ENCODE measurements at regions not wholly inside any gene's neighbourhood (a gene's known extent, or its start where the extent isn't known, plus 50 kb on each side); places are given as distances from the start of the nearest gene placed in this dataset.
A peak's percentile ranks its signal among the peaks of the same experiment; 100 is the strongest.

DNA sequence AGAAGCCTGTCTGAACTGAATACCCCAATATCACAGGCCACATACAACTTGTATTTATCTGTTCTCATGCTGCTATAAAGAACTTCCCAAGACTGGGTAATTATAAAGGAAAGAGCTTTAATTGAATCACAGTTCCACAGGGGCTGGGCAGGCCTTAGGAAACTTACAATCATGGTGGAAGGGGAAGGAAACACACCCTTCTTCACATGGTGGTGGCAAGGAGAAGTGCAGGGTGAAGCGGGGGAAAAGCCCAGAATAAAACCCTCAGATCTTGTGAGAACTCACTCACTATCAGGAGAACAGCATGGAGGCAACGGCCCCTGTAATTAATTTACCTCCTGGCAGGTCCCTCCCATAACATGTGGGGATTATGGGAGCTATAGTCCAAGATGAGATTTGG lies 50.3 kb upstream of the FNDC1 start:
- no peak for DNase-seq

DNA sequence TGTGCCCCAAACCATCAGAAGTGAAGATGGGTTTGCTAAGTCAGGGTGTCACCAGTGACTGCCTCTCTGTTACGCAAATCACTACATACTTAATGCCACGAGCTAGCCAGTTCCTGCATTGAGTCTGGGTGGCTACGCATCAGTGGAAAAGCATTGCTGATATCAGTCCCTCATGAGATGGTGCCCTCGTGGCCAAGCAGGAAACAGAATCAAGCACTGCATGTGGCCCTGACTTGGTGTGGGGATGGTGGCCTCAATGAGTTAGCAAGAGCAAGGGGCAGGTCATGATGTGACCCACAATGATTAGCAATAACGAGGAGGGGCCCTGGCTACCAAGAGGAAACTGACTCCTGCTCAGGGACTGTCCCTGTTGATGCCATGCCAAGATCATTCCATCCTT lies 51.6 kb upstream of the FNDC1 start:
- DNase-seq: no peak

DNA sequence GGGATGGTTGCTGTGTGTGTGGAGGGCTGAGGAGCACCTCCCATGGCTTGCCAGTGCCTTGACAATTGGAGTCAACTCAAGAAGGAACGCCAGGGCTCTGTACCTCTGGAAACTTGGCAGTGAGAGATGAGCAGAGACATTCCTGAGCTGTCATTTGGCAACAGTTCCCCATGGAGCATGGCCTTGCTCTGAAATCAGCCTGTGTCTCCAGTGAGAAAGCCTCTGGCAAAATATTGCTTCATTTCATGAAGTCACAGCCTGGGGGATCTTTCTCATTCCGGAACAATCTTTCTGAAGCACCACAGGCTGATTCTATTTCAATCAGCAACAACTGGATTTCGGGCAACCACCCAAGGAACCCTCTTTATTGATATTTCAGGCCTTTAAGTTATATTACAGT lies 52.2 kb upstream of the FNDC1 start:
- no peak for DNase-seq

DNA sequence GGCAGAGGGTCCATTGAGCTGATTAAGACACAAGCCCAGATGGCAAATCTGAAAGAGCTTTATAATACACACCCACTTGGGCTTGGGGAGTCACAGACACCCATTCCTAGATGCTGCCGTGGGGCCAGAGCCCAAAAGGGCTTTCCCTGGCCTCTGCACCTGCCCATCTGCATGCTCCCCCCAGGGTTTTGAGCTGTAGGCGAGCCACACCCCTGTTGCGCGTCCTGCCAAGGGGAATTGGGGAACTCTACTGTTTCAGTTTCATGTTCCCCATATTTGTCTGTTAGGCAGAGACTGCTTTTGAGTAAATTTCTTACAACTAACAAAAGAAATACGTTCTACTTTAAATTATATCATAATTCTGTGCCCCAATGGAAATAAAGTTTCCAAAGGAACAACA lies 52.9 kb upstream of the FNDC1 start:
- no peak for DNase-seq

DNA sequence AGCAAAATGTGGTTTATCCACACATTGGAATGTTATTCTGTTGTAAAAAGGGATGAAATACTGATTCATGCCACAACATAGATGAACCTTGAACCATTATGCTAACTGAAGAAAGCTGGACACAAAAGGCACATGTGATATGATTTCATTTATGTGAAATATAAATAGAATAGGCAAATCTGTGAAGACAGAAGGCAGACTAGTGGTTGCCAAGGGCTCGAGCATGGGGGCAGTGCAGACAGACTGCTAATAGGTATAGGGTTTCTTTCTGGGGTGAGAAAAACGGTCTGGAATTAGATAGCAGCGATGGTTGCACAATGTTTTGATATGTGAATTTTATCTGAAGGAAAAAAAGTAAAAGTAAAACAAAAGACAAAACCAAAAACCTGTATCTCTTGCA lies 54.6 kb upstream of the FNDC1 start:
- DNase-seq: peak; percentile 54

DNA sequence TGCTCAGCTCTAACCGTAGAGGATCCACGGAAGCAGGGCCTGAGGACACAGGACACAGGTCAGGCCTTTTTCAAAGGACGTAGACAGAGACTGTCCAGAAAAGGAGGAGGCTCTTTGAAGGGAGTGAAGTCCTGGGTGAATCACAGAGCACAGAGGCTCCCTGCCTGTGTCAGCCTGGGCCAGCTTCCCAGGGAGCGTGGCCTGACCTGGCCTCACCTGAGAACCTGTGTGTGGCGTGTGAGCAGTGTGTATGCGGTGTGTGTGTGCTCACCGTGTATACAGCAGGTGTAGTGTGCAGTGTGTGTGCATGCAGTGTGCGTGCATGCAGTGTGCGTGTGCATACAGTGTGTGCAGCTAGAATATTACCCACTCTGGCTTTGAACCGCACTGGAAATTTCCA lies 56.0 kb upstream of the FNDC1 start:
- DNase-seq: no peak

DNA sequence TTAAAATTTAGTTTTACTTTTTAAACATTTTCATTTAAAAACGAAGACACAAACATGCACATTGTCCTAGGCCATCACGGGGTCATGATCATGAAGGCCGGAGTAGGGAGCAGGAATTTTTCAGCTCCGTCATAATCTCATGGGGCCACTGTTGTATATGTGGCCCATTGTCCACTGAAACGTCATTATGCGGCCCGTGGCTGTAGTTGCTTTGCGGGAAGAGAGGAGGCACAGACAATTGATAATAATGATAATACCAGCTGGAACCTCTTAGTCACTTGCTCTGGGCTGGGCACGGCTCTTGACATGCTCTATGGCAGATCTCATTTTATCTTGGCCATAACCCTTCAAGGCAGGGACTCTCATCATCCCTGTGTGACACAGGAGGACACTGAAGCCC lies 56.5 kb upstream of the FNDC1 start:
- DNase-seq: peak; percentile 34

DNA sequence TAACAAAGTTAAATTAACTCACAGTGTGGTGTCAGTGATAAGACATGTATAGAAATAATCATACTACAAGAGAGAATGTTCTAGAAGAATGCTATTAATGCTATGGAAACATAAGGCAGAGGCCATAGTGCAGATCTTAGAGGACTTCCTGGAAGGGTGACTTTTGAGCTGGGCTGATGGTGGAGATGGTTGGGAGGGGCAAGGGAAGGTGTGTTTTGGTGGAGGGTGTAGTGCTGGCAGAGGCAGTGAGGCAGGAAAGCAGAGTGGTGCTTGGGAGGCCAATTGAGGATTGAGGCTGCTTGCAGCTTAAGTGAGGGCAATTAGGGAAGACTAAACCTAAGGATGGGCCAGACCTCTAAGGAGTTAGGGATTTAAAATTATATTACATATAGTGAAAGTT lies 58.5 kb upstream of the FNDC1 start:
- no peak for DNase-seq

DNA sequence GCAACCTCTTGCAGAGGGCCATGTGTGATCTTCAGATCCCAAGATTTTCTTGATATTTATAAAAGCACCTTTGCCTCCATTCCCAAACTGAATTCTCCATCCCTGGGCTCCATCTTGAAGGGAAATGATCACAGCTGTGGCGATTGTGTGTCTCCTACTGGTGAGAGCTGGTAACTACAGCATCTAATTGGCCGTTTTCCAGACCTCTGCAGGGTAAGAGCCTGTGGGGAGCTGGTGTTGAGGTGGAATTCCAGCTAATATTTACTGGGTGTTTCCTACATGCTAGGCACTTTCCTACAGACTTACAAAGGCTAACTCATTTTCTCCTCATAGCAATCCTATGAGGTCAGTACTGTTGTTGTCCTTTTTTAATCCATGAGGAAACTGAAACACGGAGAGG lies 59.2 kb upstream of the FNDC1 start:
- DNase-seq: peak; percentile 84

DNA sequence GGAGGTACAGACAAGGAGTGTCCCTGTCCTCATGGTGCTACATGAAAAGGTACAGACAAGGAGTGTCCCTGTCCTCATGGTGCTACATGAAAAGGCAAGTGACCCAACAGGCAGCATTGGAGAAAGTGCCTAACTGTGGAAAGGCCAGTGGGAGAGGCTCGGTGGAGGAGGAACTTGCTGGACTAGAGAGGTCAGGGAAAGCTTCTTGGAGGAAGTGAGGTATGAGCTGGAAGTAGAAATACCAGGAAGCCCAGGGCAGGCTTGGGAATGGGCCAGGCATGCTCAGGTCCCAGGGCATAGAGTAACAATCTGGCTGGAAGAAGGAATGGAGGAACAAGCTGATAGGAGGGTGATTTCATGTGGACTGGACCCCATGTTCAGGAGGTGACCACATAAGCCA lies 59.8 kb upstream of the FNDC1 start:
- no peak for DNase-seq

DNA sequence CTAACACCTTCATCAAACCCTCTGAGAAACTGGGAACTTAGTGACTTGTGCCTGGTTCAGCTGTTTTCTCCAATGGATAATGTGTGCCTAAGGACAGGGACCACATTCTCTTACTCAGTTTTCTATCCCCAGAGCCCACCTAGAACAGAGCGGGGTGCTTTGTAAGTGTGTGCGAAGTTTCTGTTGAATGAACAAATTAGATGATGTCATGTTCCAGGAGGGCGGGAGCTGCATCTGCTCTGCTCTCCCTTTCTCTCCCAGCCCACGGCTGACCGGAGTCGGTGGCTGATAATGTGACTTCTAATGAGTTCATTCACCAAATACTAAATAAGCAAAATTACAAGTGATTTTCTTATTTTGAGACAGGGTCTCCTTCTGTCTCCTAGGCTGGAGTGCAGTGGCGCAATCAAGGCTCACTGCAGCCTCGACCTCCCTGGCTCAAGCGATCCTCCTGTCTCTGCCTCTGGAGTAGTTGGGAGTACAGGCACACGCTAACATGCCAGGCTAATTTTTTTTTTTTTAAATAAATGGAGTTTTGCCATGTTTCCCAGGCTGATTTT lies 60.7 kb upstream of the FNDC1 start:
- DNase-seq: no peak

DNA sequence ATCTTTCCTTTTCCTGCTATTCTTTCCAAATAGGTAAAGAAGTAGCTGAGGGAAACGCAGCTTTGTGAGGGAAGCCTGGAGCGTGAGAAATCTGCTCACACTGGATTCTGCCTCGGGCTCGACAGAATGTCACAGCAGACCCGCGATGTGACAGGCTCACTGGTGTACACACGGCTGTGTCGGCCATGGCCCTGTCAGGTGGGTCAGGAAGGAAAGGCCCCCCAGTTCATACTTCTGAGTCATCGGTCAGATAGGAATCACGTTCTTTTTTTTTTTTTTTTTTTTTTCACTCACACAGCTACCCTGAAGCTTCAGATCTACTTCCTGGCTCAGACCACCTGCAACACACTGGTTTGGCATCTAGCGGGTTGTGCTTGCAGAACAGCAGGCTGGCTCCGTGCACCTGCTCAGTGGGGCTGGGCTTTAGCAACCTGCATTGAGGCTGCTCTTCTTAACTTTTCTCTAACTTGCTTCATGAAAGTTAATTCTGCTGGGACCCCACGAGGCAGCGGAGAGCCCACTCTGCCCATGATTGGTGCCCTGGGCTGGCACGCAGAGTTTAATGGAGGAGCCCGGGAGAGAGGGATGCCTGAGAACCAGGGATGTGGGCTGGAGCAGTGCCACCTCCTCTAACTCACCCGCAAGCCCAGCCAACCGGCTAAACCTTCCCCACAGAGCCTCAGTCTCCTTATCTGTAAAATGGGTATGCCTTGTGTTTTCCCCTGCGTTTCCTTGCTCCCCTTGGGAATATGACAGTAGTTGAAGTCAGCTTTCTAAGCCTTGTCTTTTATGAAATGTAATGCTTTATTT lies 61.5 kb upstream of the FNDC1 start:
- no peak for DNase-seq

DNA sequence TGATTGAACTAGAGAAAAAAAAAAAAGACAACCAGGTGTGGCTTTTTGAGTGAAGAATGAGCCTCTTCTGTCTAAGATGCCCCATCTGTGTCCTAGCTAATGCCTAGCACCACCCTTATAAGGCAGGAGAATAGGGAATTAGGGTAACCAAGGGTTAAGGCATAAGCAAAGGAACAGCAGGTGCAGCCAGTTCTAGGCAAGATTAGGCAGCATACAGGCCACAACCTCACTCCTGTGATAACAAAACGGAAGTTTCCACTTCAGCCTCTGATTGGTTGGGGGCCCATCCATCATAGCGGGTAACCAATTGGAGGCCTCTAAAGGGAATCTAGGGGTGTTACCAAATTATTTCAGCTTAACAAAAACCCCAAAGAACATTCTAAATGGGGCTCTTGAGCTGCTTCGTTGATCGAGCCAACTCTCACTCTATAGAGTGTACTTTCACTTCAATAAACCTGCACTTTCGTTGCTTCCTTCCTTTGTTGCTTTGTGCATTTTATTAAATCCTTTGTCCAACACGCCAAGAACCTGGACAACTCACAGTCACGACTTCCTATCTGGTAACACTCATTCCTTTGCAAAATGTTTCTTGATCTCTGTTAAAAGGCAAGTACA lies 61.9 kb upstream of the TAGAP start:
- peak; percentile 98 for DNase-seq

DNA sequence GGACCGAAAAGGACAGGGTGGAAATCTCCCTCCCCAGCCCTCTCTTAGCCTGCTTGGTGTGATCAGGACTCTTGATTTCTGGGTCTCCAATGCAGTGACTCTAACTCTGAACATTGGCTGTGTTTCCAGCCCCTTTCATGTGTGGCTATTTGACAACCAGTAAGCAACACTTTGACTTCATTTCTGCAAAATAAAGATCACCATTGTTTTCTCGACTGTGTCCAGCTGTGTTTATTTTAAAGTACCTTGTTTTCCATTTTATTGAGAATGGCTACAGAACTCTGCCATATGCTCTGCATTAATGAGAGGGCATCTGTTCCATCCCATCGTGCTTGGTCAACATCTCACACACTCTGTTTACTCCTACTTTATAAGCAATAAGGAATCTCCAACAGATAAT lies 60.9 kb upstream of the TAGAP start:
- no peak for DNase-seq

DNA sequence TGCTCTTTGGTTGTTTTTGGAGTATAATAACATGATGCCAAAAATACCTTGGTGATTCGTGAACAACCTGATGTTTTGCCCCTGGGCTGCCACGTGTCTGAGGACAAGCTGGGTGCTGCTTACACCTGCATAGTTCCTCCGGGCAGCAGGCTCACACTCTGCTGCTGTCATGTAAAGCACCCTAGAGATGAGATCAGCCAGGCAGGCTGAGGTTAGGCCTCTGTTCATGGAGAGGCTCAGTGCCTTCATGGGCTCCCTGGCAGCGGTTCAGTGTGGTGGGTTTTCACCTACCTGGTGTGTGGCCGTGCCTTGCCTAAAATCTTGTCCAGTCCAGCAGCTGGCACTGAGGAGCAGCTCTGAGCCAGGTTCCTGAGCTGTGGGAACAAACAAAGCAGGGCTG lies 60.1 kb upstream of the TAGAP start:
- DNase-seq: no peak

DNA sequence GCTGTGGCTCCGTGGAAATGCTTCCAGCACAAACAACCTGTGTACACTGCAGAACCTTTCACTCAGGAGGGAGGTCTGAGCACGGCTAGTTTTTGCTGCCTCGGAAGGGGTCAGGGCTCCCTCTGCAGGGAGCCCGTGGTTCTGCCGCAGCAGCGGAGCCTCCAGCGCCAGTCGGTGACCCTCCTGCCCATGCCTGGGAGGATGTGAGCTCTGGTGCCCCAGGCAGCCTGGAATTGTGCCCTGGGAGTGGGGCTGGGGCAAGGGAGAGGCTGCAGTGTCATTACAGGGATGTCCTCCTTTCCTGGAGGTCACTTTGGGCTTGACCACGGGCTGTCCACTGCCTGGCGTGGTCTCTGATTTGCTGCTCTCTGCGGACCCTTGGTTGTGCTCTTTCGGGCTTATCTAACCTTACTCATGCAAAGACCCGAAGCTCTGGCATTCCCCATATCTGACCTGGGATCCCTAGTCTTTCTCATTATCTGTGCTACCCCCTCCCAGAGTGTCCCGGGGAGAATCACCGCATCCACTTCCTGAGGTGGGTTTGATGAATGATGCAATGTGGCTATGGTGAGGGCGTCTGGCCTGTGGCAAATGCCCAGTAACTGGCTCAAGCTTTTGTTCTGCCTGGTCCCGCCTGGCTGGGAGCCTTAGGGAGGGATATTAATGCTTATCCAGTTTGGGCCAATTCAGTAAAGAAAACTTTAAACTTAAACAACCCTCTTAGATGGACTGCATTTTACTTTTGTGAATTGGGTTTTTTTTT lies 59.6 kb upstream of the TAGAP start:
- peak; percentile 88 for DNase-seq

DNA sequence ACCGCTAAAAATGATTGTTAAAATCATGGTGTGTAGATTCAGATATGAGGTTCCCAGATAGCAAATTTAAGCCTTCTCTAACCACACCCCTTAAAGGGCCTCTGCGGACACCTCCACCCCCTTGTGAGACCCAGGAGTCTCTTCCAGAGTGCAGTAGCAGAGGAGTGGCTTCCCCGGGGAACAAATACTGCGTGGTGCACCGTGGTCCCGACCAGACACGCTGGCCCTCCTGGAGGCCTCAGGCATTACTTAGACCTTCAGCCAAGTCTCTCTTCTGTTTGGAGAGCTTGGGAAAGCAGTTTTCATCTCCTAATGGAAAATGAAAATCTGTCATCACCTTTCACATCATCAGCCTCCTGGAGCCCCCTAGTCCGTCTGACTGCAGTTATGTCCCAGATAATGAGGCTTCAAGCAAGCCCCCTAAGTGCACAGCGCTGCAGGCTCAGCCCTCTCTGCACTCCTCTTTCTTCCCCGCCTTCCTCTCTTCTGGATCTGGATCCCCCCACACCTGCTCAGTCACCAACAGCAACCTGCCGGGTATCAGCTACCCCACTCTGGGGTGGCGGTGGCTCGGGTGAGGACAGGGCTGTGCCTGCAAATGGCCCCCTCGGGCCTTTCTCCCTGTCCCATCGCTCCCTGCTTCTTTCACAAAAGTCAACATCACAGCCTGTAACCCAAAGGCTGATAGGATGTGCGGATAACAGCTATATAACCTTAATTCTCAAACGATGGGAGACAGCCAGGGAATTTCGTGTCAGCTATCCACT lies 58.8 kb upstream of the TAGAP start:
- DNase-seq: no peak

DNA sequence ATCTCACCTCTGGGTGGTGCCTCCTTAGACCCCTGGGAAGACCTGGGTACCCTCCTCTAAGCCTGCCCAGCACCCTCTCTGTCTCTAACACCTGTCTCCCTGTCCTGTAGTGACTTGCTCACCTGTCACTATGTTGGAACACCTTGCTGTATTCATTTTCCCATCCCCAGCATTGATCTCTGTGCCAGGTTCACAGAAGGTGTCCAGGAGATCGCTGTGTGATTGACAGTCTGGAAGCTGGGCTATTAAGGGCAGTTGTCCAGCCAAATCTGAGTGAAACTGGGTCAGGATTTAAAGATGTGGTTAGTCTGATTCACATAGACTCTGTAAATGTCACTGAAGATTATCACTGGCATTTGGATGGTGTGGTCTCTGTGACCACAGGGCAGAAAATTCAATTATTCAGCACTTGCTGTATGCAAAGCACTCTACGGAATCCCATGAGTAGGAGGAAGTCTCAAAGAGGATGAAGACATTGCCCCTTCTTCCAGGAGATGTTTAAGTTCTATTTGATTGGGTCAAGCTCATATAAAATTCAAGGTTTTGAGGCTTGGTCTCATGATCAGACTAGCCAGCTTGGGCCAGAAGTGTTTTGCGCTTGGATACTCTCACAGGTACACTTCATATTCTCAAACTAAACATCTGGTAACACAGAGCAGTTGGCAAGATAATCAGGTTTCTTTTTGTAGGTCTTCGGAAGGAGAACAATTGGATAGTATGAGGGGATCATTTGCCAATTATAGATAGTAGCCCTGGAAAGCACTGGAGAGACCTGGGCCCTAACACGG lies 57.8 kb upstream of the TAGAP start:
- DNase-seq: no peak

DNA sequence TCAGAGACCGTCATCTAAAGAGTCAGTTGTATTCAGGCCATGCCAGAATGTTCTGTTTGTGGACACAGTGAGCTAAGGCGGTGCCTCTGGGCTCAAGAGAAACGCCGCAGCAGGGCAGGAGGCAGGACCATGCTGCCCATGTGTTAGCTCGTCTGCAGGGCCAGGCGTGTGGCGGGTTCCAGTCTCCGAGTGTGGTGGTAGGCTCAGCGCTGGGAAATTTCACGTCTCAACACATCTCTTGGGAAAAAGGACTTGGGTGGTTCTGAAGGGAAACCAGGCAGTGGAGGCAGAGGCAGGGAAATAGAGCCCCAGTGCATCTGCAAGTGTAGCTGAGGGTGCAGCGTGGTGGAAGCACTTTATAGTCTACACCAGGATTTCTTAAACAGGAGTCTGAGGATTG lies 56.9 kb upstream of the TAGAP start:
- DNase-seq: no peak

DNA sequence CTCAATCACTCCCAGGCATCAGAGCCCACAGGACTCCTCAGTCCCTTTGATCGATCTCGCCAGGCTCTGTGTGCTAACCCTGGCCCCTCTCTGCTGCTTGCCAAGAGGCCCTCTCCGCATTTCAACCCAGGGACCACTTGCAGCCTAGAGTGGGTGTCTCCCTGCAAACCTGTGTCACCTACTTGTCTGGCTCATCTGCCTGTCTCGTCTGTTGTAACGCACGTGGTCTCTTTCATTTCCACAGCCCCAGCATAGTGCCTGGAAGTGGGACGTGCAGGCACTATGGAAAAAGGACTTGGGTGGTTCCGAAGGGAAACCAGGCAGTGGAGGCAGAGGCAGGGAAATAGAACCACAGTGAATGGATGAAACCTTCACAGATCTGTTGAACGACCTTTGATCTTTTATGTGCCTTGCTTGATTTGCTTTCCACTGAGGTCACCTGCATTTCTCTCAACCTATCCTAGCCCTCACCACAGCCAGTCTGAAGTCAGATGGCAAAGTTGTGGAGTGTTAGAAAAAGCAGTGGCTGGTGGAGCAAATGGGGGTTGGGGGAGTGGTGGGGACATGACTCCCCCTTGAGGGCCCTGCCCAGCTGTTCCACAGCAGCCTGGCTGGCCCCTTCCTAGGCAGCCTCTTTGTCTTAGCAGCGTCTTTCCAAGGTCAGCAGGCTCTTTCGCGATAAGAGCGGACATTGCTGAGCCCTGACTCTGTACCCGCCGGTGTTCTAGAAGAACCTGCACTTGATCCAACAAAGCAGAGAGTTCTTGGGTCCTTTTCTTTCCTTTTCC lies 55.8 kb upstream of the TAGAP start:
- DNase-seq: no peak

DNA sequence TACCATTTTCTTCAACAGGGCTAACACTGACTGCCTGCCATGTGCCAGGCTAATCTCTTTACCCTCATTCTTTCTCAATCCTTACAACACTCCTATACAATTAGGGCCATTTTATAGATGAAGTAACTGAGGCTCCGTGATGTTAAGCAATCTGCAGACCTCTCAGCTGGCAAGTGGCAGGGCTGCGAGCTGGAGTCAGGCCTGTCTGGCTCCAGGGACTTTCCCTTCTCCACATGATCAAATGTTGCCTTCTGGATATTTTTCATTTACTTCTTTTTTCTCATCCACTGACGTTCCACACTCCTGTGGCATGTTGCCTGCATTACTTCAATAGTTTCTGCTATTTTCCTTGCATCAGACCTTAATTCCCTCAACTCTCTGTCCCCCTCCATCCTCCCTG lies 55.2 kb upstream of the TAGAP start:
- DNase-seq: no peak
